Effector CD4-positive, alpha-beta T cell (primary cell): ENCODE measurements at regions not wholly inside any gene's neighbourhood (a gene's known extent, or its start where the extent isn't known, plus 50 kb on each side); places are given as distances from the start of the nearest gene placed in this dataset.

Source experiments
- DNase-seq: peaks from one replicate; pipeline ENCODE4 v3.0.0-alpha.2; 2020

DNA sequence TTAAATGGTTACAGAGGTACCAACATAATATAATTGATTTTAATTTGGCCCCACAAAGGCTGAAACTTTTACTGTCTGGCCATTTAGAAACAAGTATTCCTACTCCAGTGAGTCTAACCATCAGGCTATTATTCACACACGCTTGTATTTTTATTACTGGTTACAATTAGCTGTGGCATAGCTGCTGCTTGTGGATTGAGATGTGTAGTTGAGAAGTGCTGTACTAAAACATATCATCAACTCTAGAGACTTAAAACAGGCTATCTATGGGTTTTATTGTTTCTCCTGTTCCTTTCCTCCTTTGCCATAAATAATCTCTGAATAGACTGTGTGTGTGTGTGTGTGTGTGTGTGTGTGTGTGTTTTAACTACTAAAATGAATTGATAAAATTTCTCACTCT is 530.2 kb downstream of the CCDC85A start:
- no peak for DNase-seq

DNA sequence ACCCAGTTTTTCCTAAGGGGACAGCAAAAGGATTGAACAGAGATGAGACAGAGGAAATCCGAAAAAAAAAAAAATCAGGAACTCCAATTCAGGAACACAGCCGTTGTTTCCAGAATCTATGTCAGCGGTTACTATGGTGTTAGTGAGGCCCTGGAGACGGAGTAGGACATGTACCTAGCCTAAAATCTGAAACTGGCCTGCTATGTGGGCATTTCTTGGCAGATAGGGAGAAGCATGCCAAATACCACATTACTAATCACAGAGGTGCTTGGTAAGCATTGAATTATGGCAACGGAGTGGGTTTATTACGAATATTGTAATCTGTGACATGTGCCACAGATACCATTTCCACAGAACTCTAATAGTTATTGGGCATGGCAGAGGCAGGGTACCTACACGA is 530.6 kb downstream of the CCDC85A start:
- DNase-seq, result no peak

DNA sequence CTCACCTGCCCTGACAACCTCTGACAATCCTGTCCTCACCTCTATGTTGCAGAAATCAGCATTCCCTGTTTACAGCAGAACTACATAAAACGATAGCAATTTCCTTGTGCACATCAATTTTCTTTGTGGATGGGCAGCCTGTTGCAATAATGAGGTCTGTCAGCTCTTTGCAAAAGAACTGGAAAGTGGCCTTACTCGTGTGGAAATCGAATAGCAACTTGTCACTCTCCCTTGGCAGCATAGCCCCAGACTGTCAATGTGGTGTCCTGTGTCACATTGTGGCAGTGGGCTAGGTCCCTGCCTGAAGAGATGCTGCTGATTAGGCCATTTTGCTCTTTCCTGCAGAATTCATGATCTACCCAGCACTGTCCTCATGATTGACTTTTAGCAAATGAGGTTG is 531.9 kb downstream of the CCDC85A start:
- no peak for DNase-seq

DNA sequence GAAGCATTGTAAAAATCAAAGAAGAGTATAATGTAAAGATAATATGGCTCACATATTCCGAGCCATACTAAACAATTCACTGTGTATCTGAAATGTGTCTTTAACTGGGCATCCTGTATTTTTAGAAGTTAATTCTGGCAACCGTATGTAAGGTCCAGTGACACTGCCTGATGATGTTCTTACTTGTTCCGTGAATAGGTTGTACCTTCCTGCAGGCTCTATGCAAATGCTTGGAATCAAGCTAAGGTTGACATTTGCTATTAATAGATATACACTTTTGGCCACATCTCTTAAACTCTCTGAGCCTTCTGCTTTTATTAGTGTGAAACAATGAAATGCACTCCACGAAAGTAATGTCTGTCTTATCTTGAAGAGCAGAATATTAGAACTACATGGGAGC is 534.6 kb downstream of the CCDC85A start:
- DNase-seq, result no peak

DNA sequence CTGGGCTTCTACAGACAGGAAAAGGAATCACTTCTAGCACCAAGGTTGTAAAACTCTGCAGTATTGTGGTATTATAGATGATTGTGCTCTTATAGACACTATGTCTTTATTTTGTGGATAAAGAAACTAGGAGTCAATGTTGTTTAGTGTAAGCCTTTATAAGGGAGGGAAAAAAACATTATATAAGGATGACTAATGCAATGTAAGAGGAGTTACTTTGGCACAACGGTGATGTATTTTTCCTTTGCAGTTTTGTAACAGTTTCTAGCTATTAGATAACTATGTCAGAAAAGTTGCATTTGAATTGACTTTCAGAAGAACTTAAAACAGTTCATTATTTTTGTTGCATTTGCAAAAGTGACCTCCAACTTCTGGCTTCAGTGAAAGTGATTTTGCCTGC is 545.4 kb downstream of the CCDC85A start:
- no peak for DNase-seq

DNA sequence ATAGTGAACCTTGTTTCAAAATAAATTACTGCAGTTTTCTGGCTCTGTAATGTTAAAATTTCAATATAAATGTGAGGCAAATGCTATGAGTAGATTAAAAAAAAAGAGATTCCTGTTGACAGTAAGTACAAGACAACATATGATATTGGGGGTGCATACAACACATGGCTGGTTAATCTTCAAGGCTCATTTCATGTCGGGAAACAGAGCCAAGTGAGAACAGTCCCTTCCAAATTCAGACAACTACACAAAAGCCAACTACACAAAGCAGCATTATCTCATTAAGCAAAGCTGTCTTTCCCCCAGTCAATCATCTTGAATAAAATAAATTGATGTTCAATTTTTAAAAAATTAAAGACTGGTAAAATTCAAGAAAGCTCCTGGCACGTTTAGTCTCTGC is 549.2 kb downstream of the CCDC85A start:
- DNase-seq, result no peak

DNA sequence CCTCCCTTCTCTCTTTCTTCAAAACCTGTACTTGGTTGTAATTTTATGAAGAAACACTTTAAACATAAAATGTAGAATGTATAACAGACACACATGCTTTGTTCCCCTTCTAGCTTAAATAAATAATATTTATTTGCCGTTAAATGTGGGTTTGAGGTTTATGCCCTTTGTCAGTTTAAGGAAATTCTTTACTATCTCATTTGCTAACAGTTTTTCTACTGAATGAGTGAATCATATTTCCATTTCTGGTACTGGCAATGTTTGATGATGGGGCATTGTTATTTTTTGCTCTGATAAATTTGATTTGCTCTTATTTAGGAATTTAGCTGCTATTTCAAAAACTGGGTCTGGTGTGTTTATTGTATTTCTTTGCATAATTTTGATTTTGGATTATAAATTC is 555.6 kb downstream of the CCDC85A start:
- no peak for DNase-seq

DNA sequence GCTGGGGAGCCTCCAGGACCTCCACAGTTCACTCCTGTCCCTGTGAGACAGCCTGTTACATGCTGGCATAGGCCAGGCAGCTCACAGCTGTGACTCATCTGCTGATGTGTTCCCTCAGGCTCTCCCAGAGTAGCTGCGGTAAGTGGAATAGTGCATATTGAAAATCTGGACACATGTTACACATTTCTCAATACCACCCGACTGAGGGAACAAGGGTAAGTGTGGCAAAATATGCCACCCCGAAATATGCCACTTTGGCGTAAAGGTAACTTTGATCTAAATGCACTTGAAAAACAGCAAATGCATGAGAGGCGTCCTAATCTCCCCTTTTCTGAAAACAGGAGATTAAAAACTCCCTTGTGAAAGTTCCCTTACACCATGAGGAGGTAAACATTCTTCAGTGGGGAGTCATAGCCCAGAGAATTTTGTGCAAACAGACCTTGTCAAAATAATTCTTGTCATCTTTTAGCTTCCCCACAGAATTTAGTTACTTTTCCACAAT is 557.9 kb downstream of the CCDC85A start:
- DNase-seq, result no peak

DNA sequence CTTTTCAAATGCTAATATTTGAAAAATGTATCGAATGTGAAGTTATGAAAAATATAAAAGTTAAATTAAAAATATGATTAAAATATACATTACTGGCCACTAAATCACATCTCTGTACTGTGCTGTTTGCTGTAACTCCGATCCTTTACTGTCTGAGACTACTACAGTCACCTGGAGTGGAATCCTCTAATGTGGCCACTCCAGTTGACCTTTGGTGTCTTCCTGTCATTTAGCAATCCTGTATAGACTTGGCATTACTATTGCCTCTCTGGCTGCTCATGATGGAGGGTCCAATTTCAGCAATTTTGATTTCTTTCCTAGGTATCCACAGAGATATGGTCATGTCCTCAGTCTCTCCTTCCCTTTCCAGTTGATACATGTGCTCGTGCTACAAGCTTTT is 560.0 kb downstream of the CCDC85A start:
- no peak for DNase-seq

DNA sequence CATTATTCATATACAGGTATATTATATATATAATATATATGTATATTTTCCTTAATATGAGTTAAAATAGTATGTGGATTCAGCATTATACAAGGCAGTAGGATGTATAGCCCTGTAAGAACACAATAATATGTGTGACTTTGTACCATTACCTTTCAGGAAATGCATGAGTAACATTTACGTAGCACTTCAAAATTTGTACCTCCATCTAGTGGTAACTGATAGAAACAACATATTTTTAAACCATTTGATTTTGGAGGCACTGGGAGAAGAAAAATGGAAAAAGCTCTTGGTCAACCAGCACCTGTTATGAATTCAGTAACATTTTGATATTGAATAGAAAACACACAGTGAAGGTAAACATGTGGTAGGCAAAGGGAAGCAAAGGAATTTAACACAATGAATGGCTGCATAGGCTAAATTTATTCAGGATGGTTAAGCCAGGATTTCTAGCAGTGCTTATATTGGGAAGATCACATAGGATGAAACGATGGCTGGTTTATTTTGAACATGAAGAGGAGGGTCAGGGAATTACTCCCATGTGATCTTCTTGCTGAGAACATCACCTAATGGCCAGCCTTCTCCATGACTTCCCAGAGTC is 565.5 kb downstream of the CCDC85A start:
- no peak for DNase-seq

DNA sequence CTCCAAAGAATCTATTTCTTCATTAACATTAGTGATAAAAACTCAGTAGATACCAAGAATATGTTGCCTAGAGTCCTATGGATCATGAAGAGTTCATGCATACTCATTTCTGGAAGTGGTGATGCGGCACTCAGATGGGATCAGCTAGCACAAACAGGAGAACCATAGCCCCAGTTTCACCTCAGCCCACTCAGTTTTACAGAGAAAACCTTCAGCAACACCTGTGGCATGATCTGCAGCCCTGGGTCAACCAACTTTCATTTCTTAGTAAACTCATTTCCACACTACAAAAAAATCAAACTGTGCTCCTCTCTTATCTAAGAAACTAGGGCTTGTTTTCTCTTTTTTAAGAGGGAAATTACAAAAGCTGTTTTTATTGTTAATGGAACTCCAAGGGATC is 569.4 kb downstream of the CCDC85A start:
- no peak for DNase-seq

DNA sequence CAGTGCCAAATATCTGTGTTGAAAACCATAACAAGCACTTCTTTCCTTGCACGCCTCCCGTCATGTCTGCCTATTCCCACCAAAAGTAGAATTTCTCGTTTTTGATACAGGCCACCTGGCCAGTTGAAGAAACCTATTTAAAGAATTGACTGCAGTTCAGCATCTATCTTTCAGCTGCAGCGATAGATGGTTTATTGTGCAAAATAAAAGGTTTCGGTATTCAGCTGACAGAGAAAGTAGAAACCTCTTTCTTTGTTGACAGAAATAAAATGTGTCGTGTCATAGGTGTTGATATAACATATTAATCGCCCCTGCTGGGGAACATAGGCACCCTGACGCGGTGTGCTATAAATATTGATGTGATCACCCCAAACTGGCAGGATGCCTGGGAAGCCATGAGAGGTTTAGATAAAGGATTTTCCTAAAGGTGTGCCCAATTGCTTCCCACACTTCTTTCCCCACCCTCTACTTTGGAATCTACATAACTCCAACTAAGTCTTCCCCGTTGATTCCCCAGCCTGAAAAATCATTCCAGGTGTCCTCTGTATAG is 570.4 kb downstream of the CCDC85A start:
- DNase-seq, result no peak

DNA sequence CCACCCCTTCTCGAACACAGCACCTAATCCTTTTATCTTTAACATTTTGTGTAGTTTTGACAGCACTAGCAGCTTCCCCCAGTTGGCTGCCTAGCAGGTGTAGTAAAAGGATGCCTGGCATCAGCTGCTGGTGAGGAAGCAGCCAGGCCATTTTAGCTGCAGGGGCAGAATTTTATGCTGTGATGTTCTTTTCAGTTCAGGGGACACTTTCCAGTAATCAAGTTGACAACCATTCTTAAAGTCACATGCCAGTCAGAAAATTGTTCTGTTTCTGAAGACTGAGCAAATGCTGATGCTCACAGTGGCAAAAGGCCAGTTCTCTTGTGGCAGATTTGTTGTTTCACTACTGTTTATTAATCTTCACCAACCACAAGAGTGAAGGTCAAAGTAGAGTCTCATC is 570.8 kb downstream of the CCDC85A start:
- no peak for DNase-seq

DNA sequence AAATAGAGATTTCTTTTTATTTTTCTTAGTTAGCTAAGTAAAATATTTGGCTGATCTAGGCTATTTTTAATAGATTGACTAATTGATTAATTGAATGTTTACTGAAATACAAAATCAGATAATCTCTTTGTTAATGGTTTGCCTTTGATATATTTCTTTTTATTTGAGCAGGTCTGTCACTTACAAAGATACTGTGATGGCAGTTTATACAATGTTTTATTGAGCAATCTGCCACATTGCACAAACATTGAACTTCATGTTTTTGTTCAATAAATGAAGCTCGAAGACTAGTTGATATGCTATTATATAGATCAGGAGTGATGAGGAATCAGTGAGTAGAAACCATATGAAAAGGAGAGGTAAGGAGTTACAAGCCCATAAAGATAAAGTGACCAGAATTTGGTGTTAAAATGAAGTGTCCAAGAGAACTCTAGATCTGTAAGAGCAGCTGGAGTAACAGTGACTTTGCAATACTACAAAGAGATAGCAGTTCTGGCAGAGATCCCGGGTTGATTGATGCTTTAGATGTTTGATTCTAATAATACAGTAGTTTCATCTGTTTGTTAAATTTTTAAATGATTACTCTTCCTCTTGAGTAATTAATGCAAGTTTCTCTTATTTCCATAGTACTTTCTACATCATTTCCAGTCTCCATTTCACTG is 574.2 kb downstream of the CCDC85A start:
- no peak for DNase-seq

DNA sequence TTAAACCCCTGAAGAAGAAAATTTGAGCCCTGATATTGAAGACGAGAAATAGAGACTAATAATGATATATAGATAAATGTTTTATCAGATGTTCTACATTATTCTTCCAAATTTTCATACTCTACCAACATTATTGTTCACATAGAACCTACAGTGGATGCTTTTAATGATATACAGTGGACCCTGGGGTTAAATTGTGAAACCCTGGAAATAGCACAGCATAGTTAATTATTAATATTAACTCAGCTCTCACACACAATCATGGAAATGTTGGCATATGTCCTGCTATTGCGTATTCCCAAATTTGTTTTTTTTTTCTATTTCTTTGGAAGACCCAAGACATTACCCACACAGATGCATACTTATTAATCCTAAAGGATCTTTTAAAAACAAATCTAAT is 579.9 kb downstream of the CCDC85A start:
- DNase-seq, result no peak

DNA sequence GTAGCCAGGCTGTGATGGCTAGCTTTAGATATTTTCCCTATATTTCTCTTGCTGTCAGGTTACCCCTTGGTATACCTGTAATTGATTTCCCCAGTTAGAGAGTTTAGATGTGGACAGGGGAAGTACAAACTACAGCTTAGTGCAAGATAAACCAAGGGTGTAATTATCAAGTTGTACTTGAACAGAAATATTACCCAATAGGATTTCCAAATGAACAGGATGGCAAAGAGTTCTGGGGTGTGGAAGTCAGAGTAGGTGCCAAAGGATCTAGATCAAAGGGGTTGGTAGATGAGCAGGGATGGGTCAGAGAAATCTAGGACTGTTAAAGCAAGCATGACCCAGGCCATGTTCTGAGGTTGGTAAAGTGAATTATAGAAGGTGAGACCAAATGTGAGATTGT is 585.2 kb downstream of the CCDC85A start:
- no peak for DNase-seq

DNA sequence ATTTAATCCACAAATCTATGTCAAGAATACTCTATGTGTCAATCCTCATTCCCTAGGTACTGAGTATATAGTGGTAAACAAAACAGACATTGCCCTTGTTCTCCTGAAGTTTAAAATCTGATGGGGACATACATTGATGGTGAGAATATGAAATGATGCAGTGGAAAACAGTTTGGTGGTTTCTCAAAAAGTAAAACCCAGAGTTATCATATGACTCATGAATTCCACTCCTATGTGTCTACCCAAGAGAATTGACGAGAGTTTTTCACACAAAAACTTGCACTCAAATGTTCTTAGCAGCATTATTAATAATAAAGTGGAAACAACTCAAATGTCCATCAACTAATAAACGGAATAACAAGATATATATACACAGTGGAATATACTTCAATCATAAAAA is 586.7 kb downstream of the CCDC85A start:
- no peak for DNase-seq

DNA sequence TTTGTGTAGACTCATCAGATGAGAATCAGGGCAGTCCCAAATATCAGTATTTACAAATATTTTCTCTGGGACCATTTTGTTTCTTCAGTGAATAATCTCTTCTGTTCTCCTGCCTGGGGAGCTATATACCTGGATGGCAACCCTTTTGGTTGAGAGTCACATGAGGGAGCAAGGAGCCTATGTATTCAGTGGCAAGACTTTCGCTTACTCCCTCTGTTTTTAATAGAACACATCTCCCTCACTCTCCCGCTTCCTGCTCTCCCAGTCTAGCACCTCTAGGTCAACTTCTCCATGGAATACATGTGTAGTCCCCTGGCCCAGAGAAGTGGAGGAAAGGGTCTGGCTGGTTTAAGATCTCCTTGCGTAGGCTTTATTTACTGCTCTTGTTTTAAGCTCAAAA is 600.3 kb downstream of the CCDC85A start:
- no peak for DNase-seq

DNA sequence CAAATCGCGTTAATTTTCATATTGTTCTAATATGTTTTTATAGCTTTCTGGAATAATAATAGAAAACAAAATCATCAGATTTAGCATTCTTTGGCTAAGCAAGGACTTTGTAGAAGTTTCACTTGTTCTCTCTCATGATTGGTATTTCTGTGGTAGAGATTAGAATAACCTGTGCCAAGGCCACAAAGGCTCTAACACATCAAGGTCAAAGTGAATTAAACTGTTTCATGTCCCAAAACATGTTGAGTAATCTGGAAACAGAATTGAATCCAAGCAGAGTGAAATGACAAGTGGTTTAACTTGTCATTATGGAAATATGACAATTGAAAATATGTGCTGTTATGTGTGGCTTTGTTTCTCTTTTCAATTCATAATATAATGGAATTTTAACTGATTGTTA is 617.4 kb downstream of the CCDC85A start:
- no peak for DNase-seq

DNA sequence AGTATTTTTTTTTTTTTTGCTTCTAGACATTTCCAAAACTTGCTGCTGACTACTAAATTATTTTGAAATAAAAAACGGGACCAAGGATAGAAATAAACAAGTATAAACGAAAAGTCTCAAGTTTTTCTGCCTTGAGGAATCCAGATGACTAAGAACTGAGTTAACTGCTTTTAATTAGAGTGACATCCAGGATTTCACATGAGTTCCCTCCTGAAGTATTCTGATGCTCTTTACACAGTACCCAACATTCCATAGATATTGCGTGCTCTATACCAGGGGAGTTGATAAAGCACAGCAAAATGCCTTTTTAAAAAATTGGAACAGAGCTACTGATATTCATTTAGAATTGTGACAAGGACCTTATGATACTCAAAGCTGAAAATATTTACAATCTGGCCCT is 618.0 kb downstream of the CCDC85A start:
- DNase-seq, result no peak

DNA sequence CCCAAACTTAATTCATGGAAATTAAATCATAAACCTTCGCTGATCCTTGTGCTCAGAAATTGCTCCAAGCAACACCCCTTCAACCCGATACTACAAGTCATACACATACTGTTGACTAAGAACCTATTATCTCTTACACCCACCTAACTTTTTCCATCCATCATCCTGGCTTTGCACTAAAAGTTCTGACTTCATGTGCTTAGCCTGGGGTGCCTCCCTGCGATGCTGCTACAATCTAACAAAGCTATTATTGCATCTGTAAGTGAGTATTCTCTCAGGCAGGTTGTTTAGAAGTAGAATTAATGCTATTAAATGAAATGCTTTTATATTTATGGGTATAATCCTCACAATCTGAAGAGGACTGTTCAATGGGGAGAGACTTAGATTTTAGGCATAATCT is 619.8 kb downstream of the CCDC85A start:
- no peak for DNase-seq

DNA sequence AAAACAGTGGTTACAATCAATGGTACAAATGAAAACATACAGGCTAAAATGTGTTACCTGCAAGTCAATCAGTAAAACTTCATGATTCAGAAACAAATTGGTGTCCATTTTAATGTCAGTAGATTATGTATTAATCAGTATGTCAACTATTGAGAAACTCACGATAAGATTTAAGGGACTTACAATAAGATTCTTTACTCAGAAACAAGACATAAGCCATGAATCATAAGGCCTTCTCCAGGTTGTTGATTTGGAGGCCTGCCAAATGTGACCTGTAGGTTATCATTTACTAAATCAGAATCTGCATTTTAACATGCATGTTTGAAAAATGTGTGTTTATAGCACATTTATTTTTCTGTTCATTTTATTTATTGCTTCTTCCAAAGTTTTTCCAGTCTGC is 623.1 kb downstream of the CCDC85A start:
- DNase-seq, result no peak

DNA sequence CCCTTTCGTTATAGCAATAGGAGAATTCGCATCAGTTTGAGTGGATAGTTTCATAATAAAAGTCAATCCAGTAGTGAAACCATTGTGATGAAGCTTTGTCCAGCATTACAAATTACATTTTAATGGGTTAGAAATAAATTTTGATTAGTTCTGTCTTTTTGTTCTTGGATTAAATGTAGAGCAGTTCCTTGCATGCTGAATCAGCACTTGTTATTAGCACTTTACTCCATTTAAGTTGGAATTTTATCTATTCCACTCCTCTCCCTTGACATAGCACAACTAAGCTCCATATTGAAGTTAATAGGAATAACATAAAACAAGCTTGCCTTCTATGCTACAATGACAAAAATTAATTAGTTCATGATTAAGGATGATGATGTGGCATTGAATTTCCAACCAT is 624.1 kb downstream of the CCDC85A start:
- no peak for DNase-seq

DNA sequence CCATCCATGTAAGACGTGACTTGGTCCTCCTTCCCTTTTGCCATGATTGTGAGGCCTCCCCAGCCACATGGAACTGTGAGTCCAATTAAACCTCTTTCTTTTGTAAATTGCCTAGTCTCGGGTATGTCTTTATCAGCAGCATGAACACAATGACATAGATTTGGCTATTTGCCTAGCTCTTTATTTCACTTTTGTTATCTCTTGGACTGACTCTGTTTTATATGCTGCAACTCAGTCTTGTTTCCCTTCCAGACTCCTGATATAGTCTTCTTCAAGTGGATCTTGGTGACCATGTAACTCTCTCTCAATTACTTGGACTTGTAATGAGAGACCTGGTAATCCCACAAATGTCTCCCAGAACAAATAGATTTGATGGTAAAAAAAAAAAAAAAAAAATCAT is 627.6 kb downstream of the CCDC85A start:
- no peak for DNase-seq

DNA sequence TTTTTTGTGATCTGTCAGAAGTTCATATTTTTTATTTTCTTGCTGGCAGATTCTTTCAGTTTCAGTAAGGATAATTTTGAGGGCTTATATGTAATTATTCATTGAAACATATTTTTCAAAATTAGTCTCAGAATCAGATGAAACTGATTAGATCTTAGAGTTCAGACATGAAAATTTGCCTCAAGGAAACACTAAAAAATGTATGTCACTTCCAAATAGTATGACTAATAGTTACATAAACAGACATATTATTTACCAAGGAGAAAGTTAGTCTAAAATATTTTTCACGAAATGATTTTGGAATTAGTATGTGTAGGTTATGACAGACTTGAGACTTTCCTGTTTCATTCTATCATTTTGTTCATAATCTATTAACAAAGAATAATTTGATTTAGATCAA is 628.6 kb downstream of the CCDC85A start:
- DNase-seq, result no peak
